Rectal smooth muscle tissue (tissue), 1 donor: ENCODE measurements at regions not wholly inside any gene's neighbourhood (a gene's known extent, or its start where the extent isn't known, plus 50 kb on each side); places are given as distances from the start of the nearest gene placed in this dataset.

ENCODE experiments used
- H3K27ac ChIP-seq: one replicate; pipeline ENCODE4 v1.7.0; 2013; ENCODE audit warnings: low read depth, low read length, inconsistent platforms
- H3K27me3 ChIP-seq: one replicate; pipeline ENCODE4 v1.7.0; 2013; ENCODE audit warnings: low read length; ENCODE audit not compliant: control insufficient read depth, insufficient read depth
- H3K36me3 ChIP-seq: one replicate; pipeline ENCODE4 v1.7.0; 2013; ENCODE audit warnings: low read length; ENCODE audit not compliant: control insufficient read depth, insufficient read depth
- H3K4me1 ChIP-seq: one replicate; pipeline ENCODE4 v1.7.0; 2013; ENCODE audit warnings: low read length; ENCODE audit not compliant: control insufficient read depth, insufficient read depth
- H3K4me3 ChIP-seq: one replicate; pipeline ENCODE4 v1.7.0; 2013; ENCODE audit warnings: low read length
- H3K9ac ChIP-seq: one replicate; pipeline ENCODE4 v1.7.0; 2013; ENCODE audit warnings: low read length

DNA sequence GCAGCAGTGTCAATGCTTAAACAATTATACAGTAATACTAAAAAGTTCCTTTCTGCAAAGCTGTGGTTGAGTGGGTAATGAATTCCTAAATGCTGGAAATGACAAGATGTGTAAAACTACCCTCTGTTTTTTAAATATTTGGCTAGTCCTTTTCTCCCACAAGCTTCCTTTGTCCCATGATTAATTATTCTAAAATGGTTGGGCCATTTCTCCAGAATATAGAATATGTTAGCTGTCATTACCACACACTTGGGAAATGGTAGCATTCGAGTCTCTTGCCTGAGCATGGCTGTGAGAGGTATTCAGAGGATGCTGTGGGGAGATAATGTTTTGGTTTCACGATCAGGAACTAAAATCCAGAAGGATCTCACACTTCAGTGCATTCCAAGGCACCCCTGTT is 1185.8 kb downstream of the UQCRFS1 start:
- Histone ChIP-seq H3K27ac (no peak overlapping the region), H3K4me3 (no peak overlapping the region), H3K9ac (no peak overlapping the region), H3K4me1 (no peaks in the 10 kb centered on the region), H3K36me3 (no peaks in the 10 kb centered on the region), H3K27me3 (no peaks in the 10 kb centered on the region)

DNA sequence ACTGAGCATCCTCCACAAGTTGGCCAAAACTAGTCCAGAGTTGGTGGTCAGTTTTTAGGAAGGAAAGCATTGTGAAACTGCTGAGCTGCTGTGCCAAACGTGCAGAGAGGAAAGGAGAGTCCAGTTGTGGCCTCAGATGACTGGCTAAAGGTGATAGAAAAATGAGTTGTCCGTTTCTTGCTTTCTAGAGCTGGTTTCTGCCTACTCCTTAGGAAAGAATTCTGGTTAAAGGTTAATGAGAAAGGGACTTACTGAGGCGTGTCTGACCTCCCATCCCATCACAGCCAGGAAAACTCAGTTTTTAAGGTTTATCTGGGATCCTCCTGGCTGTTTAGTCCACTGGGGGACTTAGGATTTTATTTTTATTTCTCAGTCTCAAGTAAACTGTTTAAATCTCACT is 1186.3 kb downstream of the UQCRFS1 start:
- Histone ChIP-seq H3K9ac (no peak overlapping the region), H3K4me3 (no peak overlapping the region), H3K27ac (no peak overlapping the region), H3K36me3 (no peaks in the 10 kb centered on the region), H3K27me3 (no peaks in the 10 kb centered on the region), H3K4me1 (no peaks in the 10 kb centered on the region)

DNA sequence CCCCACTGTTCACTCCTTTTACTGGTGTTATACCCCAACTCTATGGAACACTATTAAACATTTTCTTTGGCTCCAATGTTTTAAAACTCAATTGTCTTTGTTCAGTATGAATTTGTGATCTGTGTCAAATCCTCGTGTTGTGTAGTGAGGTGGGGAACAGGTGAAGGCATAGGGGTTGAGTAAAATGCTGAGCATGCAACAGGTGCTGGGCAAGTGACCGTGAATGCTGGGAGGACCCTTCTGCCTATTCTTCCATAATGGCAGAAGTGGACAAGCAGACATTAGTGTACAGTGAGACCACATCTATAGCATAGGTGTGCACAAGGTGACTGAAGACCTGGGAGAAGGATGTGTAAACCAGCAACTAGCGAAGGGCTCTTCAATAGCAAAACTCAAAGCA is 1188.0 kb downstream of the UQCRFS1 start:
- Histone ChIP-seq H3K36me3 (no peaks in the 10 kb centered on the region), H3K9ac (no peak overlapping the region), H3K27ac (no peak overlapping the region), H3K27me3 (no peaks in the 10 kb centered on the region), H3K4me1 (no peaks in the 10 kb centered on the region), H3K4me3 (no peak overlapping the region)

DNA sequence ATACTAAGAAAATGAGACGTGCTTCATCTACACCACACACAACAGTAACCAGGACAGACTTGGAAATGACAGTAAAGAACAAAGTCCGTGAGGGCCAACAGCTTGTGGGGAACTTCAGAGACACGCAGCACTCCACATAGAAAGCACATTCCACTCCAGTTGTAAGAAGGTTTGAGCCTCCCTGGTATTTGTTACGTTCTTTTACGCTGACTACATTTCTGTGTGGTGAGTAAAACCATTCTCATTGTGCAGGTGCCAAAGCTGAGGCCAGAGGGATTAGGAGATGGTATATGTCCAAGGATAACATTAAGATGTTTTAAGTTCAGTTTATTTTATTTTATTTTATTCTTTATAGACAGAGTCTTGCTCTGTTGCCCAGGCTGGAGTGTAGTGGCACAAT is 1189.9 kb downstream of the UQCRFS1 start:
- no peaks in the 10 kb centered on the region for H3K27me3 ChIP-seq
- H3K27ac ChIP-seq = no peak overlapping the region
- no peaks in the 10 kb centered on the region for H3K4me1 ChIP-seq
- H3K36me3 ChIP-seq = no peaks in the 10 kb centered on the region
- H3K4me3 ChIP-seq = no peak overlapping the region
- no peak overlapping the region for H3K9ac ChIP-seq

DNA sequence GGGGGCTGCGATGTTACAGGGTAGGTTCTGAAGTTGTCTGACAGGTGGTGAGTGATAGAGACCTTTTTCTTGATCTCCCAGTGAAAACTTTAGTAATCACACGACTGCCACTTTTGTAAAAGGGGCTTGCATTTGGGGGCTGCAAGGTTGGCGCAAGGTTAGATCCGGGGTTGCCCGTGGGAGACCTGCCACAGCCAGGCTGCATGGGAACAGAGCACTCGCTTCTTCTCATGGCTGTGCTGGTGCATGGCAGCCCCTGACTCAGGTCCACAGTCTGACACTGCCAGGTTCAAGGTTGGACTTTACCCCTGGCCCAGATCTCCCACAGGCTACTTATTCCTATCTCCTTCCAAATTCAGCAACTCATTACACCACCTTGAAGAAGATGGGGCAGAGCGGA is 1190.4 kb downstream of the UQCRFS1 start:
- Histone ChIP-seq H3K9ac (no peak overlapping the region), H3K36me3 (no peaks in the 10 kb centered on the region), H3K4me1 (no peaks in the 10 kb centered on the region), H3K27me3 (no peaks in the 10 kb centered on the region), H3K4me3 (no peak overlapping the region), H3K27ac (no peak overlapping the region)

DNA sequence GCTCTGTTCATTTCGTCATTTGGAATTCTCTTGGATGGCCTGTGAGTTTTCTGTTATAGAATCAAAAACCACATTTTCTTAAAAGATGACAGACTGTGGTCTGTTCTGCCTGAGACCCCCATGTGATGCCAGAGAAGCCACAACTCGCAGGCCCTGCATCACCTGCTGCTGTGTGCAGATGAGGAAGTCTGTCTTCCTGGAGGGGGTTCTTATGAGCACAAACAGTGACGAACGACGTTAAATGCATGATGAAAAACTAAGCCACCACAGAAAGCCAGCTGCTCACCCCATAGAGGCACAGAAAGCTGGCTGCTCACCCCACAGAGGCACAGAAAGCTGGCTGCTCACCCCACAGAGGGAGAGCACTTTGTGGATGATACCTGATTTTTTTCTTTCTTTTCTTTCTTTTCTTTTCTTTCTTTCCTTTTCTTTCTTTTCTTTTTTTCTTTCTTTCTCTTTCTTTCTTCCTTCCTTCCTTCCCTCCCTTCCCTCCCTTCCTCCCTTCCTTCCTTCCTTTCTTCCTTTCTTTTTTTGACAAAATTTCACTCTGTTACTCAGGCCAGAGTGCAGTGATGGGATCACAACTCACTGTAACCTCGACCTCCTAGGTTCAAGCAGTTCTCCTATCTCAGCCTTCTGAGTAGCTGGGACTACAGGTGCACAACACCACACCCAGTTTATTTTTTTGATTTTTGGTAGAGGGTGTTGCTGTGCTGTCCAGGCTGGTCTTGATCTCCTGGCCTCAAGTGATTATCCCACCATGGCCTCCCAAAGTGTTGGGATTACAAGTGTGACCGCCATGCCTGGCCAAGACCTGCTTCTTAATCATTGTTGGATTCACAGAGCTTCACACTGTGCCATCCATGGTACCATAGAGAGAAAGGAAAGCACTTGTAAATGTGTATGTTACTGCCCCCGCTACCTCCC is 1191.4 kb downstream of the UQCRFS1 start:
- H3K36me3 ChIP-seq = no peaks in the 10 kb centered on the region
- H3K27me3 ChIP-seq = no peaks in the 10 kb centered on the region
- H3K9ac ChIP-seq = no peak overlapping the region

DNA sequence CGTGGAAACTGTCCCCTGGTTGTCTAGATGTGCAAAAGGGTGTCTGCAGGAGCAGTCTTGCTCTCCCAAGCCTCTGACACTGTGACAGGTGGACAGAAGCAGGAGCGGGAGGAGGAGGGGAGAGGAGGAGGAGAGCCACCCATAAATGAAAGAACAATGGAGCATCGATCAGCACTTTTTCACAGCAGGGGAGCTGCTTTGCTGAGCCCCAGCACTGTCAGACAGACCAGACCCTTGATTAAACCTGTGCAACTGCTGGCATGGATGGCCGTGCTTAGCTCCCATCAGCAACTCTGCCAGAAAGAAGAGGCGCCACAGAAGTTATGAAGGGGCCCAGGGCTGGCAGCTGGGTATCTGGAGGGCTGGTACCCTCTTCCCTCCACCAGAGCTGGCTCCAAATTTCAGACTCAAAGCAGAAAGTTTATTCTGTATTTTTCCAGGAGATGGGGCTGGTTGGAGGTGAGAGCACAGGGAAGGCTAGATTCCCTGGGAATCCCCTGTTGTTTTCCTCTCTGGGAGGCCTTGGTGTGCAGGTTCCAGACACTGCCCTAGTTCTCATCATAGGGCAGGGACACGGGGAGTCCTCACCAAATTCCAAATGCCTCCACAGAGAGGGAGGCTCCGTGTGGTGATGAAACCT is 1192.2 kb downstream of the UQCRFS1 start:
- H3K9ac ChIP-seq = no peak overlapping the region
- no peaks in the 10 kb centered on the region for H3K4me1 ChIP-seq
- no peaks in the 10 kb centered on the region for H3K27me3 ChIP-seq
- no peak overlapping the region for H3K4me3 ChIP-seq
- no peaks in the 10 kb centered on the region for H3K36me3 ChIP-seq
- no peak overlapping the region for H3K27ac ChIP-seq

More for the DNA sequence above, 1191.4 kb downstream of the UQCRFS1 start:
- Histone ChIP-seq H3K4me3 (no peak overlapping the region), H3K4me1 (no peaks in the 10 kb centered on the region), H3K27ac (no peak overlapping the region)

DNA sequence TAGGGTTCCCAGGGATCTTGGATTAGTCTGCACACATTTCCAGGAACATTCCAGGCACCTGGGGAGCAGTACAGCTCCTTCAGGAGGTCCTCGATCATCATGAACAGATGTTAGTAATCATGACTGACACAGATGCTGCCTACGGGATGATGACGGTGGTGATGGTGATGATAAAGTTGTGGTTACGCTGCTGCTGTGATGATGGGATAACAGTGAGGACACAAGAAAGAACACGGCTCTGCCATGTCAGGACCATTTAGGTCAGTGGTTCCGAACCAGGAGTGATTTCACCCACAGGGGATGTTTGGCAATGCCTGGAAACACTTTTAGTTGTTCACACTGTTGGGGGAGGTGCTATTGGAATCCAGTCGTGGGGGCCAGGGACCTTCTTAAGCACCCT is 1193.0 kb downstream of the UQCRFS1 start:
- Histone ChIP-seq H3K27ac (no peak overlapping the region), H3K27me3 (no peaks in the 10 kb centered on the region), H3K36me3 (no peaks in the 10 kb centered on the region), H3K9ac (no peak overlapping the region), H3K4me1 (no peaks in the 10 kb centered on the region), H3K4me3 (no peak overlapping the region)

DNA sequence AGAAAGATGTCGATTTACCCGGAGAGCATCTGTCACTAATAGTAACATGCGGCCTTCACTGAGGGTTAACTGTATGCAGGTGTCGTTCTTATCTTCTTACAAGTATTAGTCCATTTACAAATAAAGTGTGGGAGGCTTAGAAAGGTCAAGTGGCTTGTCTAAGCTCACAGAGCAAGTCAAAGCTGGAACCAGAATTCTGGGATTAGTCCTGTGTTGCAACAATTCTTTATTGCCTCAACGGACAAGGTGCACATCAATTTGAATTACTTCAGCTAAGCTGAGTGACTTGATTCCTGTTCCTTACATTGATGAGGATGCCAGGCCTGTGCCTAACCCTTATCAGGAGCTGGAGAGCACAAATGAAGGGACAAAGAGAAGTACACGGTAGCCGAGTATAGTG is 1193.6 kb downstream of the UQCRFS1 start:
- Histone ChIP-seq H3K27me3 (no peaks in the 10 kb centered on the region), H3K4me1 (no peaks in the 10 kb centered on the region), H3K36me3 (no peaks in the 10 kb centered on the region), H3K27ac (no peak overlapping the region), H3K4me3 (no peak overlapping the region), H3K9ac (no peak overlapping the region)

DNA sequence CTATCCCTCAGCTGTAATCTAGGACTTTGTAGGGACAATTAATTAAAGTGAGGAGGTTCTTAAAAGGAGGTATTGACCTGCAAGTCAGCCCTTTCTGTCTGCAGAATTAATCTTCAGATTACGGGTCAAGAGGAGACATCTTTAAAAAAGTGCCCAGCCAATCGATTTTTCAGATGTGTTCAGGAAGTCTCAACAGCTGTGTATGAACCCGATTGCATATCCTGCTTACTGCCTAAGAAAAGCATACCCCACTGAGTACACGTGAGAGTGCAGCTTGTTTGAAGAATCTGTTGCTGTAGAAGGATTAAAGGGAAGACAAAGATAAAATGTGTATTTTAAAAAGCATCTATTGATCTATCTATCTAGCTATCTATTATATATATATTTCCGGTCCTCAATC is 1194.5 kb downstream of the UQCRFS1 start:
- Histone ChIP-seq H3K4me1 (no peaks in the 10 kb centered on the region), H3K27me3 (no peaks in the 10 kb centered on the region), H3K27ac (no peak overlapping the region), H3K9ac (no peak overlapping the region), H3K36me3 (no peaks in the 10 kb centered on the region), H3K4me3 (no peak overlapping the region)

DNA sequence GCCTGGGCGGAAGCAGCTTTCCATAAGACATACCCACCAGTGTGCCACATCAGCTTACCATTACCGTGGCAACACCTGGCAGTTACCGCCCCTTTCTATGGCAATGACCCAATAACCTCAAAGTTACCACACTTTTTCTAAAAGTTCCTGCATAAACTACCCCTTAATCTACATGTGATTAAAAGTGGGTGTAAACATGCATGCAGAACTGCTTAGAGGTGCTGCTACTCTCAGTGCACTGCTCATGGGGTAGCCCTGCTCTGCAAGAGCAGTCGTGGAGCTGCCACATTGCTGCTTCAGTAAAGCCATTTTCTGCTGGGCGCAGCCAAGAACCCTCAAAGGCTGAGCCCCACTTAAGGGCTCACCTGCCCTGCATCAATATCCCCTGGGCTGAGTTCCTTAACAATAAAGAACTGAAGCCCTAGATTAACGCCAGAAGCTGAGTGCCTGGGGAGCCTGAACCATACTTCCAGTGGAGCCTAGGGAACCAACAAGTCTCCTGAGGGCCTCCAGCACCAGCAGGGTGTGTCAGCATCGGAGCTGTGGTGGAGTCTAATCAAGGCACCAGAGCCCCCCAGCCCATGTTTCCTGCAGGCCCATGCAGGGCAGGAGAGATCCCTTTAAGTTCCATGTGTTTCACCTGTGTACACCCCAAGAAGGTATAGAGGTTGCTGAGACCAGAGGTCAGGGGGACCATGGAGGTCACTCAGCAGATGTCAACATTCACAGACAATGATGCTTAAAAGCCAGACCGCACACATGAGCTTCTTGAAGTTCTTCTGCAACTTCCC is 1198.1 kb downstream of the UQCRFS1 start:
- Histone ChIP-seq H3K9ac (no peak overlapping the region), H3K4me1 (no peaks in the 10 kb centered on the region), H3K36me3 (no peaks in the 10 kb centered on the region), H3K4me3 (no peak overlapping the region), H3K27me3 (no peaks in the 10 kb centered on the region), H3K27ac (no peak overlapping the region)

DNA sequence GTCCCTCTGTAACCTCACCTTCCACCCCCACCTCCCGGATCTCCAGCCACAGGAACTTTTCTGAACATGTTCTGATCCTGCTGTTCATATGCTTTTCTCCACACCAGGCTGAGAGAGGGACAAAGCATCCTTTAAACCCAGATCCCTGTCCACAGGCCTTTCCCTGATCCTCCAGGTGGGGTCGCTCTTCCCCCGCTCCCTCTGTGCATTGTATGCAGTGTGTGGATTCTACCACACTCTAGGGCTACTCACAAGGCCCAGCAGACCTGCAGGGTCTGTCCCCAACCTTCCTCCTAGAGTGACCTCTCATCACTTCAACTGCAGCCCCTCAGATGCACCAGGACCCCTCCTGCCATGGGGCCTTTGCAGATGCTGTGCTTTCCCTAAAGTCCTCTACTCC is 1200.6 kb downstream of the UQCRFS1 start:
- no peak overlapping the region for H3K4me3 ChIP-seq
- no peak overlapping the region for H3K9ac ChIP-seq
- H3K36me3 ChIP-seq = no peaks in the 10 kb centered on the region
- no peaks in the 10 kb centered on the region for H3K4me1 ChIP-seq
- no peaks in the 10 kb centered on the region for H3K27me3 ChIP-seq
- no peak overlapping the region for H3K27ac ChIP-seq
